OCI-LY7 (cell line): ENCODE measurements at regions not wholly inside any gene's neighbourhood (a gene's known extent, or its start where the extent isn't known, plus 50 kb on each side); places are given as distances from the start of the nearest gene placed in this dataset.

ENCODE experiments used
- BruUV-seq: library from RNA; stranded (reverse); fragments of 400-500 nt; replicated peaks from 2 replicates; lab custom pipeline; 2021; lab: Mats Ljungman, UMichigan
- CTCF ChIA-PET: fragments of 300-600 bp; sonication (Branson Sonifier 250); formaldehyde crosslinking; loops from one replicate; lab custom pipeline; 2022; ENCODE audit warnings: antibody characterized with exemption; ENCODE audit not compliant: unreplicated experiment; lab: Charles Lee
- POLR2A ChIA-PET: fragments of 300-600 bp; sonication (Branson Sonifier 250); formaldehyde crosslinking; loops from one replicate; lab custom pipeline; 2022; ENCODE audit warnings: antibody characterized with exemption; lab: Charles Lee
- DNase-seq: peaks from one replicate; pipeline ENCODE4 v3.0.0-alpha.2; 2015; ENCODE audit warnings: low spot score
- H2AFZ ChIP-seq: fragments of 200-600 bp; sonication (generic), shearing (Covaris generic); 2 replicates; pipeline ENCODE4 v1.6.1; 2014; ENCODE audit warnings: mild to moderate bottlenecking, antibody characterized with exemption, low read length, moderate library complexity
- H3K27ac ChIP-seq: fragments of 200-600 bp; sonication (generic); 2 replicates; pipeline ENCODE4 v1.5.1; 2014; ENCODE audit warnings: mixed run types, low read depth, mild to moderate bottlenecking, moderate library complexity, low read length, inconsistent platforms; ENCODE audit not compliant: poor library complexity, severe bottlenecking
- H3K36me3 ChIP-seq: fragments of 200-600 bp; sonication (generic); 2 replicates; pipeline ENCODE4 v1.6.1; 2014; ENCODE audit warnings: mild to moderate bottlenecking, antibody characterized with exemption, low read length, moderate library complexity, mixed read lengths; ENCODE audit not compliant: insufficient read depth
- H3K4me1 ChIP-seq: fragments of 200-600 bp; sonication (generic); 2 replicates; pipeline ENCODE4 v1.5.1; 2014; ENCODE audit warnings: mild to moderate bottlenecking, low read length; ENCODE audit not compliant: insufficient read depth, poor library complexity, severe bottlenecking
- H3K4me2 ChIP-seq: fragments of 200-600 bp; sonication (generic); 2 replicates; pipeline ENCODE4 v1.6.1; 2014; ENCODE audit warnings: mild to moderate bottlenecking, low read length
- H3K4me3 ChIP-seq: fragments of 200-600 bp; sonication (generic); 2 replicates; pipeline ENCODE4 v1.5.1; 2014; ENCODE audit warnings: mild to moderate bottlenecking, low read depth, low read length; ENCODE audit not compliant: poor library complexity, severe bottlenecking
- H3K79me2 ChIP-seq: fragments of 200-600 bp; sonication (generic); 2 replicates; pipeline ENCODE4 v1.6.1; 2016; ENCODE audit warnings: low read depth, mild to moderate bottlenecking, low read length, moderate library complexity, mixed read lengths; ENCODE audit not compliant: insufficient read depth
- H3K9me2 ChIP-seq: fragments of 200-600 bp; sonication (generic); 2 replicates; pipeline ENCODE4 v1.6.1; 2016; ENCODE audit warnings: mild to moderate bottlenecking, low read length, mixed read lengths; ENCODE audit not compliant: insufficient read depth
- H3K9me3 ChIP-seq: fragments of 200-600 bp; sonication (generic); 2 replicates; pipeline ENCODE4 v1.6.1; 2014; ENCODE audit warnings: mild to moderate bottlenecking, mixed run types, low read length, mixed read lengths
- H4K20me1 ChIP-seq: fragments of 200-600 bp; sonication (generic); 2 replicates; pipeline ENCODE4 v1.6.1; 2014; ENCODE audit warnings: mild to moderate bottlenecking, antibody characterized with exemption, low read length, moderate library complexity, mixed read lengths; ENCODE audit not compliant: insufficient read depth
- EZH2phosphoT487 ChIP-seq: fragments of 200-600 bp; sonication (generic); IDR thresholded peaks from 2 replicates; pipeline ENCODE4 v1.6.1; 2018; ENCODE audit warnings: low read depth, borderline replicate concordance, mild to moderate bottlenecking, mixed run types, antibody characterized with exemption, low read length, moderate library complexity, mixed read lengths
- intact Hi-C: fragments of 100-400 bp; cut with micrococcal nuclease; formaldehyde crosslinking; loops from one replicate; pipeline ENCODE4 v1.10.0; 2022; ENCODE audit not compliant: unreplicated experiment
- TF ChIP-seq, protein P1 (sequence below): fragments of 200-600 bp; sonication (generic); conservative IDR thresholded peaks from 2 replicates; pipeline ENCODE4 v1.5.1; 2014; ENCODE audit warnings: mild to moderate bottlenecking, antibody characterized with exemption, low read length, moderate library complexity, mixed read lengths

DNA sequence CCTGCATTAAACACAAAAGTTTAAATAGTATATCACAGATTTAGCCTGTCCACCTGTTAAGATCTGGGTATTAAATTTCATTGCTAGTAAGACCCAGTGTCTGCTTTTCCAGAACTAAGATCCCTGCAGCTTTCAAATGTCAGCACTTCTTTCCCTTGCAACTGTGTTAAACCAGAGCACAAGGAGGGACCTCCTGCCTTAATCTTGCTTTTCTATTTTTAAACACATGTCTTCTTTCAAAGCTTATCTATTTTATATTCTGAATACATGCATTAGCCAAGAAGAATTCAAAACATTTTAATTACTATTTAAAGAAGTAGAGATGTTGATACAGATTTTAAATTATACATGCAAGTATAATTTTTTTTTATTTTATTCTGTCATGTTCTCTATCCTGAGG is 315.1 kb downstream of the ARPP21 start:
- no peak for DNase-seq
- Histone ChIP-seq H3K4me2 (no peak overlapping the region), H3K9me2 (no peaks in the 10 kb centered on the region), H3K79me2 (no peaks in the 10 kb centered on the region), H3K36me3 (no peaks in the 10 kb centered on the region), H4K20me1 (no peaks in the 10 kb centered on the region), H3K27ac (no peak overlapping the region), H2AFZ (no peak overlapping the region), H3K9me3 (no peaks in the 10 kb centered on the region), H3K4me3 (no peak overlapping the region), H3K4me1 (no peaks in the 10 kb centered on the region)
- ChIA-PET POLR2A (interaction anchor here (1.4 kb wide), 2 partner anchors 9 to 10 kb away, joined by 3 read pairs; no protein-coding TSS in a partner anchor), CTCF (no interaction called here)
- intact Hi-C loops, result no loop called here
- BruUV-seq, result no TSS peak
- TF ChIP-seq, protein P1, sequence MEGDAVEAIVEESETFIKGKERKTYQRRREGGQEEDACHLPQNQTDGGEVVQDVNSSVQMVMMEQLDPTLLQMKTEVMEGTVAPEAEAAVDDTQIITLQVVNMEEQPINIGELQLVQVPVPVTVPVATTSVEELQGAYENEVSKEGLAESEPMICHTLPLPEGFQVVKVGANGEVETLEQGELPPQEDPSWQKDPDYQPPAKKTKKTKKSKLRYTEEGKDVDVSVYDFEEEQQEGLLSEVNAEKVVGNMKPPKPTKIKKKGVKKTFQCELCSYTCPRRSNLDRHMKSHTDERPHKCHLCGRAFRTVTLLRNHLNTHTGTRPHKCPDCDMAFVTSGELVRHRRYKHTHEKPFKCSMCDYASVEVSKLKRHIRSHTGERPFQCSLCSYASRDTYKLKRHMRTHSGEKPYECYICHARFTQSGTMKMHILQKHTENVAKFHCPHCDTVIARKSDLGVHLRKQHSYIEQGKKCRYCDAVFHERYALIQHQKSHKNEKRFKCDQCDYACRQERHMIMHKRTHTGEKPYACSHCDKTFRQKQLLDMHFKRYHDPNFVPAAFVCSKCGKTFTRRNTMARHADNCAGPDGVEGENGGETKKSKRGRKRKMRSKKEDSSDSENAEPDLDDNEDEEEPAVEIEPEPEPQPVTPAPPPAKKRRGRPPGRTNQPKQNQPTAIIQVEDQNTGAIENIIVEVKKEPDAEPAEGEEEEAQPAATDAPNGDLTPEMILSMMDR, result no peak
- TF ChIP-seq EZH2phosphoT487, result no peak

DNA sequence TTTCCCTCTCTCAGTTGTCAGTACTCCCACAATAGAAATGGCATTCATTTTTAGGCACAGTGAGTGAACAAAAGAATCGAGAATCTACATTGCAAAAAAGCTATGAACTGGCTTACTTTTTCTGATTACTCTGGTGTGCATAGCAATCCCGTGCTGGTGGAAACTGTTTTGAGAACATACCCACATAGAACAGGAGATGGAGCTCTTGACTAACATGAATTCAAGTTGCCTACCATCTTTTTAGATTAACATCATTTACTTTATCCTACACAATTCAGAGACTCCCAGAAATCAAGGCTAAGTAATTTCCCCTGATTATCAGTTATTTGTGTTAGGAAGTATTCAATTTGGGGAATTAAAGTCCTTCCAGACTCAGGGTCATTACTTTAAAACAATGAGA is 326.6 kb downstream of the ARPP21 start:
- peak; percentile 37 for DNase-seq
- ChIA-PET CTCF (no interaction called here), POLR2A (interaction anchor here (0.6 to 1.1 kb wide), 3 partner anchors 11 to 1282 kb away, joined by 3 read pairs; no protein-coding TSS in a partner anchor)
- Histone ChIP-seq H2AFZ (no peak overlapping the region), H3K36me3 (no peaks in the 10 kb centered on the region), H3K4me1 (no peaks in the 10 kb centered on the region), H3K4me3 (no peak overlapping the region), H3K27ac (no peak overlapping the region), H3K9me2 (no peaks in the 10 kb centered on the region), H3K9me3 (no peaks in the 10 kb centered on the region), H4K20me1 (no peaks in the 10 kb centered on the region), H3K4me2 (no peak overlapping the region), H3K79me2 (no peaks in the 10 kb centered on the region)
- intact Hi-C loops, result no loop called here
- TF ChIP-seq, protein P1, result peak; percentile 73
- TF ChIP-seq EZH2phosphoT487, result no peak
- BruUV-seq, result no TSS peak

DNA sequence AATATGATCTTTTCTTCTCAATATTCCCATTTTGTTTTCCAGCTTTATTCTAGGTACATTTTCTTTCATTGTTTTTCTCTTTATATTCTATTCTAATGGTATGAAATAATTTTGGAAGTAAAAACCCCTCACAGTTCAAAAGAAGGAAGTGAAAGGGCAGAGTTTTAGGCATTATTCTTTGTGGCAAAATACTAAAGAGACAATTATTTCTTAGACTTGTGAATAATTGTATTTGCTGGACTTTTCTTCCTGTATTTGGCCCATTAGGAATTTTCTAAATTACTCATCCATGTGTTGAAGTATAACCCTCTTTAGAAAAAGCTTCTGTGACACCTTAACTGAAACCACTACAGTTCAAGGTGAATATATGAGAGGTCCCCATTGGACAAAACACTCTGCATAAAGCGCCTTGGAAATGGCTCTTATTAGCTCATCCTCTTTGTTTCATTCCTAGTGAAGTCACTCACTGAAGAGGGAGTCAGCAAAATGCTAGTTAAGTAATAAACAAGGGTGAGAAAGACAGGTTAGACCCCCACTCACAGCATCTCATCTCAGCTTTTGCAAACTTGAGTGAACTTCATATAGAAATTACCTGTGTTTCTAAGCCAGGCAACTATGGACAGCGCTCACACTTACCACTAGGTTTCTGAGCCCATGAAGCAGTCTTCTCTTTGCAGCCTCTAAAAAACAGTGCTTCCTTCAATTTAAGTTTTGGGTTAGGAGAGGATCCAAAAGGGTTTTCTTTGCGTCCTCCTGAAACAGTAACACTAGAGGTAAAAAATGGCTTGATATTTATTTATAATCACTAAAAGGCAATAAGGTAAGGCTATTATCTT is 327.5 kb downstream of the ARPP21 start:
- BruUV-seq, result no TSS peak
- intact Hi-C loops, result loop anchor here (1.0 kb wide), 1 partner anchor 734 kb away; no protein-coding TSS in a partner anchor
- no peak for DNase-seq
- Histone ChIP-seq H3K9me2 (no peaks in the 10 kb centered on the region), H3K27ac (no peak overlapping the region), H3K4me2 (no peak overlapping the region), H3K9me3 (no peaks in the 10 kb centered on the region), H3K4me3 (no peak overlapping the region), H3K36me3 (no peaks in the 10 kb centered on the region), H4K20me1 (no peaks in the 10 kb centered on the region), H2AFZ (no peak overlapping the region), H3K4me1 (no peaks in the 10 kb centered on the region), H3K79me2 (no peaks in the 10 kb centered on the region)
- POLR2A ChIA-PET, result no interaction called here
- CTCF ChIA-PET, result no interaction called here
- no peak for TF ChIP-seq EZH2phosphoT487
- TF ChIP-seq, protein P1, result no peak
